Gastroesophageal sphincter (tissue), 3 donors: ENCODE measurements at regions not wholly inside any gene's neighbourhood (a gene's known extent, or its start where the extent isn't known, plus 50 kb on each side); places are given as distances from the start of the nearest gene placed in this dataset.

Source experiments
- CTCF ChIP-seq, 4 experiments: fragments of 200-600 bp in 2 of 4; fragments of 450-650 bp in 2 of 4; sonication (generic) in 1 of 4; IDR thresholded peaks; one replicate each; pipeline ENCODE4 v1.5.1; 2017 to 2019; ENCODE audit warnings: antibody characterized with exemption in 4 of 4, mild to moderate bottlenecking in 2 of 4, moderate library complexity in 2 of 4
- EP300 ChIP-seq: sonication (generic); formaldehyde crosslinking; IDR thresholded peaks from one replicate; pipeline ENCODE4 v1.6.1; 2017; ENCODE audit warnings: antibody characterized with exemption, mild to moderate bottlenecking
- POLR2A ChIP-seq, 2 donors: fragments of 450-650 bp; IDR thresholded peaks; one replicate each; pipeline ENCODE4 v1.6.1; 2017; ENCODE audit warnings: antibody characterized with exemption in 2 of 2, mild to moderate bottlenecking in 2 of 2, moderate library complexity in 1 of 2
- POLR2AphosphoS5 ChIP-seq: sonication (generic); formaldehyde crosslinking; IDR thresholded peaks from one replicate; pipeline ENCODE4 v1.6.1; 2017; ENCODE audit warnings: antibody characterized with exemption

- TF ChIP-seq CTCF (IDR thresholded peaks at IDR 0.05) = no peak
- no peak for TF ChIP-seq POLR2A (IDR thresholded peaks at IDR 0.05)
- TF ChIP-seq EP300 = no peak
- no peak for TF ChIP-seq POLR2AphosphoS5
Measured at GRCh38 chr4:63618883-63619718, 790.1 kb downstream of the TECRL start.
